Astrocyte of the cerebellum (primary cell): ENCODE measurements at regions not wholly inside any gene's neighbourhood (a gene's known extent, or its start where the extent isn't known, plus 50 kb on each side); places are given as distances from the start of the nearest gene placed in this dataset.

Experiments used
- DNase-seq: peaks from one replicate; pipeline ENCODE4 v3.0.0-alpha.2; 2011; ENCODE audit warnings: low read depth
- H3K4me3 ChIP-seq: 2 replicates; pipeline ENCODE4 v1.5.1; 2011; ENCODE audit warnings: mild to moderate bottlenecking, low read depth, low read length, moderate library complexity
- CTCF ChIP-seq: IDR thresholded peaks from 2 replicates; pipeline ENCODE4 v1.5.1; 2012; ENCODE audit warnings: low read length, low read depth, moderate library complexity, mild to moderate bottlenecking; ENCODE audit errors: missing control alignments
- in situ Hi-C: cut with HindIII; loops from 2 replicates; pipeline ENCODE4 v1.10.0; 2017; ENCODE audit warnings: low sequenced_read_pairs

GRCh38 chr18:71760541-71760940 is 783.6 kb downstream of the CBLN2 start:
- in situ Hi-C loops = no loop called here
- DNase-seq = no peak
- H3K4me3 ChIP-seq = no peak overlapping the region
- no peak for TF ChIP-seq CTCF

GRCh38 chr18:71754246-71754645 is 789.9 kb downstream of the CBLN2 start:
- no peak for DNase-seq
- no peak for TF ChIP-seq CTCF
- in situ Hi-C loops = no loop called here
- no peak overlapping the region for H3K4me3 ChIP-seq

GRCh38 chr18:71743634-71744033 is 800.5 kb downstream of the CBLN2 start:
- H3K4me3 ChIP-seq = no peak overlapping the region
- in situ Hi-C loops = no loop called here
- DNase-seq = no peak
- no peak for TF ChIP-seq CTCF

GRCh38 chr18:71729611-71730010 is 814.5 kb downstream of the CBLN2 start:
- H3K4me3 ChIP-seq = no peak overlapping the region
- DNase-seq = no peak
- TF ChIP-seq CTCF = no peak
- in situ Hi-C loops = no loop called here

- DNase-seq = no peak
- no peak for TF ChIP-seq CTCF
- H3K4me3 ChIP-seq = no peak overlapping the region
- in situ Hi-C loops = no loop called here
Measured at GRCh38 chr18:71727909-71728308, 816.2 kb downstream of the CBLN2 start.

- in situ Hi-C loops = no loop called here
- TF ChIP-seq CTCF = no peak
- no peak for DNase-seq
- no peak overlapping the region for H3K4me3 ChIP-seq
Measured at GRCh38 chr18:71725256-71725655, 818.9 kb downstream of the CBLN2 start.

- in situ Hi-C loops = no loop called here
- no peak for TF ChIP-seq CTCF
- no peak overlapping the region for H3K4me3 ChIP-seq
- DNase-seq = no peak
Measured at GRCh38 chr18:71707985-71708500, 836.1 kb downstream of the CBLN2 start.
